Activated CD4-positive, alpha-beta T cell treated with anti-CD3 and anti-CD28 coated beads, Interleukin-2, Interleukin-4, amounts not matched to agents 100 ng/mL and 50 ng/mL, durations not matched to agents 16 hours and 8 hours (primary cell): ENCODE measurements at regions not wholly inside any gene's neighbourhood (a gene's known extent, or its start where the extent isn't known, plus 50 kb on each side); places are given as distances from the start of the nearest gene placed in this dataset.

Experiments used
- DNase-seq: peaks from one replicate; pipeline ENCODE4 v3.0.0-alpha.2; 2020; ENCODE audit warnings: low spot score

GRCh38 chr4:125948021-125948420, 633.3 kb downstream of the FAT4 start:
- DNase-seq: no peak

- no peak for DNase-seq
These were observed 636.6 kb downstream of the FAT4 start for GRCh38 chr4:125951261-125951887.

DNA sequence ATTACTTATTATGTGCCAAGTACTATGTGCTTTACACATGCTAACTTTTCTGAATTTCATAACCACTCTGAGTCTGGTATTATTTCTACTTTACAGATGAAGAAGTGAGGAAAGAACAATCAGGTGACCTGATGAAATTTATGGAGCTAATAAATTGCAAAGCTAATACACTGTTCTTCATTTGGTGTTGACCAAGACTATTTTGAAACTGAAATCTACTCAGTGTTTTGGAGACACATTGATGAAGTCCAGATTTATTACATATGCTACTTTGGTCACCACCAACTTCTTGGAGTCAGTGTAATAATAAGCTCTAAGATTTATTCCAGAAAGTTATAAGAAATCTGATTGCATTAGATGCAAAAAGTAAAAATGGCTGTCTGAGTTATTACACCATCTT, 637.9 kb downstream of the FAT4 start:
- no peak for DNase-seq

GRCh38 chr4:125956276-125956675, 641.5 kb downstream of the FAT4 start:
- DNase-seq: no peak

DNA sequence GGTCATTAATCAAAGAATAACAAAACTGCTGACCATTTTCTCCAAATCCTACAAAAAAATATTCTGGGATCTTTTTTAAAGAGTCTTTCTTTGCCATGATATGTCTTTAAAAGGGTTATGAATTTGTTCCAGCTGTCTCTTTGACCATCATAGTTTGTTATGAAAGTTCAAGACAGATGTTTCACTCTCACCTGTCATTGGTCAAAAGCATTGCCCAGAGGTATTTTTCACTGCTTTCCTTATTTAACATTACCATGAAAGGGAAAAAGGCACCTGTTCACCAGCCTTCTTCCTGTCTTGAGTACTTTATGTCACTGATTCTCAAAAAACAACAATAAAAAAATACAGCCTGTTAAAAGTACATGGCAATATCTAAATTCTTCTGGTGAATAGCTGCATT, 643.8 kb downstream of the FAT4 start:
- no peak for DNase-seq

DNA sequence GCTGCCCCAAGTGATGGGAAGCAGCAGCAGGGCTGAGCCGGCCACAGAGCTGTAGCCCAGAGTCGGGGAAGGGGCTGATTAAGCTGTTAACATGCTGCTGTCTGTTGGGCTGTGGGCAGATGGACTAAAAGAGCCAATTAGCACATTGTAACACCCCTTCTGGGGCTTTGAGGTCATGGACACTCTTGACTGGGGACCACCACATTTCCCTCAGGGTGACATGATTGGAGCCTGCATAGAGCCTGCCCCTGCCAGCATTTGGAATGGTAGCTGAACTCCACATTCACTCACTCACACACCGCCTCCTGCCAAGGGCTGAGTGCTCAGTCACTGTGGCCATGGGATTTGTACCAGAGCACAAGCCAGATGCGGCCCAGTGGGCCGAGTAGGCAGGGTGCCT, 646.9 kb downstream of the FAT4 start:
- no peak for DNase-seq

DNA sequence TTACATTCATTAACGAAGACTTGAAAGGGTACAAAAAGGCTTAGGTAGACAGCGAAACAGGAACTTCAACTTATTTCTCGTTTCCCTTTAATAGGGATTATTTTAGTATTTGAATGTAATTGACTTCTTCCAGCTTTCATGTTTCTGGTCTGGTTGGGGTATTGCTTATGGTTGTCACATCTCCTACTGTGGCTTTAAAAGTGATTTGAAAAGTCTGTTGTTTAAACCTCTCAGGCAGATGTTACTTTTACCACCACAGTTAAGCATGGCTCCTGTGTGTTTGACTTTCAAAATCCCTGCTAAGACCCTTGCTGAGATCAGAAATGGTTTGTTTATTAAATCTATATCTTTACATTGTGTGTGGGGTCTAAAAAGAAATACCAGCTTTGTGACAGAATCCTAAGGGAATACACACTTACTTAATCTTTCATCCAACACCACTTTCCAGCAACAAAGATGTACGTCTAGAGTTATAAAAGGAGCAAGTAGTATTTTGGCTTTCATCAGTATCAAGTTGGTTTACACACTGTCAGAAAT, 661.2 kb downstream of the FAT4 start:
- DNase-seq: no peak

GRCh38 chr4:125979950-125980349, 665.2 kb downstream of the FAT4 start:
- DNase-seq: no peak

GRCh38 chr4:125983168-125983567, 668.4 kb downstream of the FAT4 start:
- DNase-seq: no peak

GRCh38 chr4:125985856-125986255, 671.1 kb downstream of the FAT4 start:
- DNase-seq: no peak

DNA sequence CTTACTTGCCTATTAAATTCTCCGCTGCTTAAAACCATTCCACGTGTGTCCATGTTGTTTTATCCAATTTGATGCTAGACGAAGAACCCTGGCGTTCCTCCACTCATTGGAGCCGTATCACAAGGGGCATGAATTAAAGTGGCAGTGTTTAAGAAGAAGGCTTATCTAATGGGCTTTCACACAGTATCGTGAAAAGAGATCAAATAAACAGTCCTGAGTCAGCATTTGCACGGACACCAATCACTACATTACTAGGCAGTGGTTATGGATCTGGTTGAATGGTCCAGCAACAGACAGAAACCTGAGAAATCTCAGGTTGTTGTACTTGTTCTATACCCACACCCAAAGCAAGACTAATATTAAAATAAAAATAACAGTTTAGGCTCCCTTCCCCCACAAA, 671.6 kb downstream of the FAT4 start:
- no peak for DNase-seq

GRCh38 chr4:125988464-125988863, 673.7 kb downstream of the FAT4 start:
- DNase-seq: no peak

DNA sequence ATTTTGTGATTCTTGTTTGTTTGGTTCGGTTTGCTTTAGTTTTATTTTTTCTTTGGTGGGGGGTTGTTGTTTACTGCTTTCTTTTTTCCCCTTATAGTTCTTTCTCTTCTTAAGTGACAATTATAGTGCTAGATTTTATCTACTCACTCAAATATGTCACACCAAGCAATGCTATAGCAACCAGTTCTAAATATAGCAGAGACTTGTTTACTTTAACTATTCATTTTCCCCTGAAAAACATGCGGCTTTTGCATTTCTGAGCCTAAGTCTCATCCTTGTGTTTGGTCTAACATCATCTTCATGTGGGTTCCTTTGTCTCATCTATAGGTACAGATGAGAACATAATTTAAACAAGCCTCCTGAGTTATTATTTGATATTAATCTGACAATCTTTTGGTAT, 676.6 kb downstream of the FAT4 start:
- no peak for DNase-seq

DNA sequence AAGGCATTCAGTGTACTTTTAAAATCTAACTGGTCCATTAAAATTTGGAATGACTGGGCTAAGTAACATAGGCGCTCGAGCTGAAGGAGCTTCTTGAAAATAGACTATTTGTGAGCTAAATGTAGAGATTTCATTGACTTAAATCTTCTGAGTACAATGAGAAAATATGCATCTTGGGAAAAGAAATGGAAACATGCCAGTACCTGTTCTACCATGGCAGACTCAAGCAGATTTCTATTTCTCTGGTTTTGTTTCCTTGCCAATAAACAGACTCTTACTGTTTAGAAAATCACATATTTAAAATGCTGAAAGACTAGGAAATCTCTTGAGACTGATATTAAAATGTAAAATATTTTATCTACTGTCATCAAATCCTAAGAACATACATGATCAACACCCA, 678.1 kb downstream of the FAT4 start:
- DNase-seq: no peak

GRCh38 chr4:125994024-125994423, 679.3 kb downstream of the FAT4 start:
- no peak for DNase-seq

- DNase-seq: no peak
These were observed 679.7 kb downstream of the FAT4 start for GRCh38 chr4:125994430-125994829.

DNA sequence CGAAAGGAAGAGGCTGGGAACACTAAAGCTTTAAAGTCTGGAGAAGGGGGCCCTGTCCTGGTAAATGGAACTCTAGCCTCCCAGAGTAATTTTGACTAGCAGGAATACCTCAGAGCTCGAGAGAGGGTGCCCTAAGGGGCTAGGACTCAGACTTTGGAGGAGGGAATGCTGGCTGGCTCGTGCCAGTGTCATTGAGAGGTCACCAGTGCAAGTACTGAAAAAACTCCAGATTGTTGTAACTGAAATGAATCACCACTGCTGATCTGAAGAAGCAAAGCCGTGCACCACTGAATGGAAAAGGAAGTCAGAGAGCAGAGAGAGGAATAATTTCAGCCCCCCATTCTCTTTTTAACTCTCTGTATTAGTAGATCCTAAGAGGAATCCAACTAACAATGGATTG, 690.2 kb downstream of the FAT4 start:
- no peak for DNase-seq

GRCh38 chr4:126007142-126007541, 692.4 kb downstream of the FAT4 start:
- no peak for DNase-seq

DNA sequence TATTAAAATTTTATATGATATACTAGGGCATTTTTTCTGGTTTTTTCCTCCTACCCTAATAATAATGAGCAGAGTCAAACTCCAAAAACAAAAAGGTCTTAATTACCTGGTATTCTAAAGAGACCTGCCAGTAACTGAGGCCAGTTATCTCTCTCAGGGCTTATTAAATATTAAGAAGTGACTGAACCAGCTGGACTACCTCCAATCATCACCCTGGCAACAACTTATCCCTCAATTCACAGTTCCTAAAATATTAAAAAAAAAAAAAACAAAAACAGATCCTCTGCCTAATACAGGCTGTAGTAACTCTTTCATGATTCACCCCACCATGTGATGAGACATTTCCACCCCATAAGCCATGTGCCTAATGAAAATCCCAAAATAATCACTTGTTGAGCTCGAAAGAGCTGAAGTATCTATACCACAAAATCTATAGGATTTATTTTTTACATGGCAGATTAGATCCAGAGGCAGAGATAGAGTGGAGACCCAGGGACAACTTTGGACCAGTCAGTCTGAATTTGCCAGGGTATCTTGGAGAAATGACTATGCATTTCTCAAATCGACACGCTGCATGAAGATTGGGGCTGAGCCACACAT, 698.0 kb downstream of the FAT4 start:
- no peak for DNase-seq

GRCh38 chr4:126018274-126018673, 703.5 kb downstream of the FAT4 start:
- no peak for DNase-seq

GRCh38 chr4:126023896-126024295, 709.1 kb downstream of the FAT4 start:
- DNase-seq: no peak

GRCh38 chr4:126027601-126028000, 712.8 kb downstream of the FAT4 start:
- DNase-seq: no peak

GRCh38 chr4:126028876-126029275, 714.1 kb downstream of the FAT4 start:
- no peak for DNase-seq

DNA sequence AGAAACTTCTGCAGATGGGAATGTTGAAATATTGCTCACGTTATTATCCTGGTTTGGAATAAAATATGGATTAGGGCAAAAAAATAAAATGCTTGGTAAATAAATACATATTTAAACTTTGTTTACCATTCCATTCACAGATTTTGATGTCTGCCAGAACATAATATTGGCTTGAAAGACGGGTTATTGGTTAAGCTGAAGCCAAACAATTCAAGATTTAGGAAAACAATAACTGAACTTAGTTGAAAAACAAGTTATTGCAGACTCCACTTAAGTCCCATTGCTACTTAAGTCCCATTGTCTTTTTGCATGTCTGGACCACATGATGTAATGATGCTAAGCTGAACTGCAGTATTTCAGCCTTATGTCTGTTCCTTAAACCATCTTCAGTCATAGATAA, 722.5 kb downstream of the FAT4 start:
- no peak for DNase-seq
